ENCODE measurements at regions not wholly inside any gene's neighbourhood (a gene's known extent, or its start where the extent isn't known, plus 50 kb on each side); places are given as distances from the start of the nearest gene placed in this dataset.

DNA sequence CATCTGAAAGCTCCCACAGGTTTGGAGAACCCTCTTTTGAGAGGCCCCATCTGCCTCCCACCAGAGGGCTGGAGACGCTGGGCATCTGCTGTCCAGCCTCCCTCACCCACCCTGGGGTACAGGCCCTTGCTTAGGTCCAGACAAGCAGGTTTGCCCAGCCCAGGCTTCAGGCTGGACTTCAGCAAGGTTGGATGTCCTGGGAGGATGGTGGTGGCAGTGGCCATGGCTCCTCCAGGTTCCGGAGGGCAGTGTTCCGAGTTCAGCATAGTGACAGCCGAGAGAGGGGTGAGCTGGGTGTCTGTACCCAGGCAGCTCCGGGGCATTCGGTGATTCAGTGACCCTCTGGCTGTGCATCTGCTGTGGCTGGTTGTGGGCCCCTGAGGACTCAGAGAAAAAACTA is 58.2 kb upstream of the HDAC4 start:
- H3K36me3 ChIP-seq (ENCODE audit: control insufficient read depth in 2 of 2, insufficient read depth in 1 of 2, low read length in 2 of 2): no peaks in the 10 kb centered on the region
- CTCF ChIA-PET: no interaction called here

DNA sequence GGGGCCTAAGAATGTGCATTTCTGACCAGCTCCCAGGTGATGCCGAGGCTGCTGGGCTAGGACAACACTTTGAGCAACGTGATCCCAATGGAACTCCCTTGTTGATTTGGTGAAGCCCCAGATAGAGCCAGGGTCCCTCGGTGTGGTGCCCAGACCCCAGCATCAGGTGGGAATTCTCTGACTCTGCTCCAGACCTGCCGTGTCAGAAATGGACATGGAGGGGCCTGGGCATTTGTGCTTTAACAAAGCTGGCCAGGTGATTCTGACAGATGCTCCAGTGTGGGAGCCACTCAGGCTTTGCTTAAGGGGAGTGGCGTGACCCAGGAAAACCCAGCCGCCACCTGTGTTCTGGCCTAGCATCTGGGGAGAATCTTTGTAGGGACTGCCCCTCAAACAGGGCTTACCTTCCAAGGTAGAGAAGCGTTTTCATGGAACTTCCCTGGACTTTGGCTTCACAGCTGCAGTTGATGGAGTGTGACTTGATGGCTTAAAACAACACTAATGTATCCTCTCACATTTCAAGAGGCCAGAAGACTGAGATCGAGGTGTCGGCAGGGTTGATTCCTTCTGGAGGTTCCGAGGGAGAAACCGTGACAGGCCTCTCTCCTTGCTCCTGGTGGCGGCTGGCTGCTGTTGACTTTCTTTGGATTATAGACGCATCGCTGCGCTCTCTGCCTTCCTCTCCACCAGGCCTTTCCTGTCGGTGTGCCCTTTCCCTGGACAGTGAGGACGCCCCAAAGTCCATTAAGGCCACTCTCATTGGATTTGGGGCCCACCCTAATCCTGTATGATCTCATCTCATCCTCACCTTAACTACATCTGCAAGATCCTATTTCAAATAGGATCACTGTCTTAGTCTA is 57.0 kb upstream of the HDAC4 start:
- POLR2A ChIA-PET: no interaction called here
- CTCF ChIA-PET: interaction anchor here (1.2 kb wide), 1 partner anchor 534 kb away, joined by 3 read pairs; no protein-coding TSS in a partner anchor

More for the DNA sequence above, 58.2 kb upstream of the HDAC4 start:
- Histone ChIP-seq H3K4me3 (ENCODE audit: low read depth, low read length) (no peak overlapping the region), H3K4me1 (ENCODE audit: control insufficient read depth, insufficient read depth, low read length) (no peaks in the 10 kb centered on the region), H3K9me3 (ENCODE audit: control insufficient read depth, insufficient read depth, low read depth, low read length) (no peaks in the 10 kb centered on the region), H3K27ac (ENCODE audit: extremely low read depth, low read depth, low read length) (no peak overlapping the region)
- no peak for TF ChIP-seq KLF7 (tag by site-specific recombination; IDR thresholded peaks at IDR 0.05; ENCODE audit: borderline replicate concordance)
- TF ChIP-seq HOXA7 (CRISPR knock-in tag; IDR thresholded peaks at IDR 0.05; ENCODE audit: borderline replicate concordance): no peak
- TF ChIP-seq SALL2 (tag by site-specific recombination; IDR thresholded peaks at IDR 0.05; ENCODE audit: borderline replicate concordance): no peak
- no peak for TF ChIP-seq ZNF239 (tag by site-specific recombination; IDR thresholded peaks at IDR 0.05)
- no peak for TF ChIP-seq ZNF530 (tag by site-specific recombination; IDR thresholded peaks at IDR 0.05; ENCODE audit: low read depth)
- TF ChIP-seq MEIS1 (CRISPR knock-in tag; IDR thresholded peaks at IDR 0.05; ENCODE audit: borderline replicate concordance): no peak
- no peak for TF ChIP-seq ZNF501 (tag by site-specific recombination; IDR thresholded peaks at IDR 0.05)
- TF ChIP-seq ZNF324 (tag by site-specific recombination; IDR thresholded peaks at IDR 0.05): no peak
- TF ChIP-seq ZNF112 (tag by site-specific recombination; IDR thresholded peaks at IDR 0.05): no peak
- no peak for TF ChIP-seq ZBTB7A (tag by site-specific recombination; IDR thresholded peaks at IDR 0.05; ENCODE audit: low read depth)
- TF ChIP-seq, protein P1, sequence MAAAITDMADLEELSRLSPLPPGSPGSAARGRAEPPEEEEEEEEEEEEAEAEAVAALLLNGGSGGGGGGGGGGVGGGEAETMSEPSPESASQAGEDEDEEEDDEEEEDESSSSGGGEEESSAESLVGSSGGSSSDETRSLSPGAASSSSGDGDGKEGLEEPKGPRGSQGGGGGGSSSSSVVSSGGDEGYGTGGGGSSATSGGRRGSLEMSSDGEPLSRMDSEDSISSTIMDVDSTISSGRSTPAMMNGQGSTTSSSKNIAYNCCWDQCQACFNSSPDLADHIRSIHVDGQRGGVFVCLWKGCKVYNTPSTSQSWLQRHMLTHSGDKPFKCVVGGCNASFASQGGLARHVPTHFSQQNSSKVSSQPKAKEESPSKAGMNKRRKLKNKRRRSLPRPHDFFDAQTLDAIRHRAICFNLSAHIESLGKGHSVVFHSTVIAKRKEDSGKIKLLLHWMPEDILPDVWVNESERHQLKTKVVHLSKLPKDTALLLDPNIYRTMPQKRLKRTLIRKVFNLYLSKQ (tag by site-specific recombination; IDR thresholded peaks at IDR 0.05; ENCODE audit: borderline replicate concordance): no peak
- TF ChIP-seq ZNF311 (tag by site-specific recombination; IDR thresholded peaks at IDR 0.05; ENCODE audit: borderline replicate concordance): no peak
- TF ChIP-seq ZNF837 (tag by site-specific recombination; IDR thresholded peaks at IDR 0.05): no peak
- TF ChIP-seq ZNF132 (tag by site-specific recombination; IDR thresholded peaks at IDR 0.05; ENCODE audit: borderline replicate concordance): no peak
- no peak for TF ChIP-seq OSR2 (tag by site-specific recombination; IDR thresholded peaks at IDR 0.05)
- POLR2A ChIA-PET: no interaction called here

More for the DNA sequence above, 57.0 kb upstream of the HDAC4 start:
- no peaks in the 10 kb centered on the region for H3K36me3 ChIP-seq (ENCODE audit: control insufficient read depth in 2 of 2, insufficient read depth in 1 of 2, low read length in 2 of 2)
- H3K4me3 ChIP-seq (ENCODE audit: low read depth, low read length): no peak overlapping the region
- no peaks in the 10 kb centered on the region for H3K9me3 ChIP-seq (ENCODE audit: control insufficient read depth, insufficient read depth, low read depth, low read length)
- no peak overlapping the region for H3K27ac ChIP-seq (ENCODE audit: extremely low read depth, low read depth, low read length)
- TF ChIP-seq ZNF148 (tag by site-specific recombination; IDR thresholded peaks at IDR 0.05; ENCODE audit: borderline replicate concordance): no peak
- no peak for TF ChIP-seq ZNF23 (tag by site-specific recombination; IDR thresholded peaks at IDR 0.05; ENCODE audit: borderline replicate concordance)
- TF ChIP-seq KLF10 (tag by site-specific recombination; IDR thresholded peaks at IDR 0.05): no peak
- TF ChIP-seq ZNF223 (tag by site-specific recombination; IDR thresholded peaks at IDR 0.05): no peak
- no peaks in the 10 kb centered on the region for H3K4me1 ChIP-seq (ENCODE audit: control insufficient read depth, insufficient read depth, low read length)

Data from HEK293 (cell line).